PC-9 (cell line): ENCODE measurements at regions not wholly inside any gene's neighbourhood (a gene's known extent, or its start where the extent isn't known, plus 50 kb on each side); places are given as distances from the start of the nearest gene placed in this dataset.

ENCODE experiments used
- BruUV-seq: library from RNA; stranded (reverse); fragments of 400-500 nt; replicated peaks from 2 replicates; lab custom pipeline; 2021; lab: Mats Ljungman, UMichigan
- CTCF ChIA-PET: fragments of 300-600 bp; sonication (Branson Sonifier 250); formaldehyde crosslinking; loops from one replicate; lab custom pipeline; 2022; ENCODE audit warnings: antibody characterized with exemption; lab: Charles Lee
- POLR2A ChIA-PET: fragments of 300-600 bp; sonication (Branson Sonifier 250); formaldehyde crosslinking; loops from one replicate; lab custom pipeline; 2022; ENCODE audit warnings: antibody characterized with exemption; ENCODE audit not compliant: unreplicated experiment; lab: Charles Lee
- DNase-seq, 2 experiments: peaks; one replicate each; pipeline versions ENCODE4 v3.0.0 to v3.0.0-alpha.2; 2015 to 2022; ENCODE audit warnings: mixed read lengths in 1 of 2
- H2AFZ ChIP-seq: fragments of 200-600 bp; sonication (generic); 2 replicates; pipeline ENCODE4 v1.8.1; 2017; ENCODE audit warnings: antibody characterized with exemption
- H3F3A ChIP-seq: fragments of 200-600 bp; sonication (generic); 2 replicates; pipeline ENCODE4 v1.8.1; 2017; ENCODE audit warnings: antibody characterized with exemption, mild to moderate bottlenecking, low read depth; ENCODE audit not compliant: insufficient read depth
- H3K27ac ChIP-seq: fragments of 200-600 bp; sonication (generic); 2 replicates; pipeline ENCODE4 v1.6.1; 2016; ENCODE audit warnings: mixed run types
- H3K27me3 ChIP-seq: fragments of 200-600 bp; sonication (generic); 2 replicates; pipeline ENCODE4 v1.6.1; 2016; ENCODE audit warnings: low read depth, mixed run types; ENCODE audit not compliant: insufficient read depth
- H3K36me3 ChIP-seq: fragments of 200-600 bp; sonication (generic); 2 replicates; pipeline ENCODE4 v1.6.1; 2016; ENCODE audit warnings: low read depth, mixed run types
- H3K4me1 ChIP-seq: fragments of 200-600 bp; sonication (generic); replicated peaks from 2 replicates; pipeline ENCODE4 v1.6.1; 2016; ENCODE audit warnings: mixed run types; ENCODE audit not compliant: insufficient read depth
- H3K4me2 ChIP-seq: fragments of 200-600 bp; sonication (generic); 2 replicates; pipeline ENCODE4 v1.6.1; 2017; ENCODE audit warnings: mixed run types
- H3K4me3 ChIP-seq: fragments of 200-600 bp; sonication (generic); 2 replicates; pipeline ENCODE4 v1.6.1; 2016; ENCODE audit warnings: mixed run types
- H3K79me2 ChIP-seq: fragments of 200-600 bp; sonication (generic); 2 replicates; pipeline ENCODE4 v1.6.1; 2017; ENCODE audit warnings: low read depth, mixed run types
- H3K9me2 ChIP-seq: fragments of 200-600 bp; sonication (generic); 2 replicates; pipeline ENCODE4 v1.8.1; 2017; ENCODE audit warnings: mild to moderate bottlenecking; ENCODE audit not compliant: insufficient read depth
- H3K9me3 ChIP-seq: fragments of 200-600 bp; sonication (generic); 2 replicates; pipeline ENCODE4 v1.8.1; 2016; ENCODE audit warnings: low read depth; ENCODE audit not compliant: insufficient read depth
- H4K20me1 ChIP-seq: fragments of 200-600 bp; sonication (generic); 2 replicates; pipeline ENCODE4 v1.8.1; 2017; ENCODE audit not compliant: insufficient read depth
- CTCF ChIP-seq: fragments of 200-600 bp; sonication (generic); conservative IDR thresholded peaks from 2 replicates; pipeline ENCODE4 v1.6.1; 2017; ENCODE audit warnings: mixed run types, antibody characterized with exemption, mild to moderate bottlenecking, moderate library complexity
- EZH2 ChIP-seq: fragments of 200-600 bp; sonication (generic); IDR thresholded peaks from 2 replicates; pipeline ENCODE4 v1.8.0; 2017; ENCODE audit warnings: antibody characterized with exemption, low read depth
- intact Hi-C: fragments of 100-400 bp; cut with micrococcal nuclease; formaldehyde crosslinking; loops from one replicate; pipeline ENCODE4 v1.10.0; 2022; ENCODE audit not compliant: unreplicated experiment

- no peak for DNase-seq
- Histone ChIP-seq H3K4me3 (no peak overlapping the region), H4K20me1 (no peaks in the 10 kb centered on the region; the same call in 1 of the 2 replicates), H3K79me2 (no peaks in the 10 kb centered on the region), H2AFZ (no peak overlapping the region), H3K27ac (no peak overlapping the region), H3K4me1 (no peaks in the 10 kb centered on the region), H3K36me3 (no peaks in the 10 kb centered on the region), H3F3A (no peaks in the 10 kb centered on the region), H3K9me3 (no peaks in the 10 kb centered on the region), H3K27me3 (no peaks in the 10 kb centered on the region), H3K9me2 (no peaks in the 10 kb centered on the region), H3K4me2 (no peak overlapping the region)
- TF ChIP-seq CTCF (no peak), EZH2 (no peak)
- intact Hi-C loops = no loop called here
- POLR2A ChIA-PET = no interaction called here
- CTCF ChIA-PET = no interaction called here
- BruUV-seq = no TSS peak
Measured at GRCh38 chr3:115384381-115384780, 237.3 kb upstream of the ZBTB20 start.

GRCh38 chr3:115385774-115386730 lies 237.3 kb upstream of the GAP43 start:
- H3K36me3 ChIP-seq = no peaks in the 10 kb centered on the region
- TF ChIP-seq CTCF = no peak
- no peak for TF ChIP-seq EZH2
- H3K4me3 ChIP-seq = no peak overlapping the region
- intact Hi-C loops = no loop called here
- no peaks in the 10 kb centered on the region for H3K79me2 ChIP-seq
- H3K4me2 ChIP-seq = no peak overlapping the region
- no peaks in the 10 kb centered on the region; the same call in 1 of the 2 replicates for H4K20me1 ChIP-seq
- H3K27ac ChIP-seq = no peak overlapping the region
- POLR2A ChIA-PET = no interaction called here
- no peaks in the 10 kb centered on the region for H3K9me2 ChIP-seq
- no TSS peak for BruUV-seq
- H3K4me1 ChIP-seq = no peaks in the 10 kb centered on the region
- no peaks in the 10 kb centered on the region for H3F3A ChIP-seq
- CTCF ChIA-PET = no interaction called here
- no peak overlapping the region for H2AFZ ChIP-seq
- no peaks in the 10 kb centered on the region for H3K27me3 ChIP-seq
- DNase-seq = no peak
- H3K9me3 ChIP-seq = no peaks in the 10 kb centered on the region

GRCh38 chr3:115388166-115388565 lies 235.1 kb upstream of the GAP43 start:
- no peaks in the 10 kb centered on the region for H3K27me3 ChIP-seq
- H3K4me1 ChIP-seq = no peaks in the 10 kb centered on the region
- POLR2A ChIA-PET = no interaction called here
- no peaks in the 10 kb centered on the region for H3K79me2 ChIP-seq
- no peak for TF ChIP-seq CTCF
- no peaks in the 10 kb centered on the region; the same call in 1 of the 2 replicates for H4K20me1 ChIP-seq
- BruUV-seq = no TSS peak
- no peaks in the 10 kb centered on the region for H3K9me2 ChIP-seq
- no peaks in the 10 kb centered on the region for H3F3A ChIP-seq
- H3K4me2 ChIP-seq = no peak overlapping the region
- intact Hi-C loops = no loop called here
- no peaks in the 10 kb centered on the region for H3K9me3 ChIP-seq
- H2AFZ ChIP-seq = no peak overlapping the region
- DNase-seq = no peak
- CTCF ChIA-PET = interaction anchor here (0.7 kb wide), 1 partner anchor 470 kb away, joined by 5 read pairs; no protein-coding TSS in a partner anchor
- no peak overlapping the region for H3K4me3 ChIP-seq
- no peaks in the 10 kb centered on the region for H3K36me3 ChIP-seq
- no peak overlapping the region for H3K27ac ChIP-seq
